GM21576 (cell line): ENCODE measurements at regions not wholly inside any gene's neighbourhood (a gene's known extent, or its start where the extent isn't known, plus 50 kb on each side); places are given as distances from the start of the nearest gene placed in this dataset.
"Not testable (repeated sequence)": the region's sequence is repeated elsewhere in the genome, so short reads cannot be mapped to it uniquely, and the experiment has no call there.

Experiments
- ATAC-seq: cut with Tn5 transposase; IDR thresholded peaks from one replicate; pipeline ENCODE4 v1.9.1; 2021; ENCODE audit warnings: mild to moderate bottlenecking, moderate library complexity; ENCODE audit not compliant: unreplicated experiment

GRCh38 chr2:153622285-153622684, 143.7 kb upstream of the RPRM start:
- no peak for ATAC-seq

DNA sequence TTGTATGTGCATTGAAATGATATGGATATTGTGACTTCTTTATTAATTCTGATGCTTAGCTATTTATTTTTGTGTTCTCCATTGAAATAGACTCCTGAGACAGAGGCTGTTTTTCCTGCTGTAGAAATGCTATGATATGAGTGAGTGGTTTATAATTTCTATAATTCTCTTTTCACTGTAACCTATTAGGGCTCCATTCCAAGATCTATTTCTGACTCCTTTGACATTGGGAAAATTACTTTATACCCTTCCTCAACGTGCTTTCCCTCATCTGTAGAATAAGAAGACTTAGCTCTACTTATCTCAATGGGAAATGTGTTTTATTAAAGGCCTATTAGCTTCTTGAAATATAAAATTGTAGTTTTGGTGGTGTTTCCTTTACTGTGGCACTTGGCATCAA, 144.5 kb upstream of the RPRM start:
- no peak for ATAC-seq

- no peak for ATAC-seq
Observed at GRCh38 chr2:153626676-153627075, 148.1 kb upstream of the RPRM start.

DNA sequence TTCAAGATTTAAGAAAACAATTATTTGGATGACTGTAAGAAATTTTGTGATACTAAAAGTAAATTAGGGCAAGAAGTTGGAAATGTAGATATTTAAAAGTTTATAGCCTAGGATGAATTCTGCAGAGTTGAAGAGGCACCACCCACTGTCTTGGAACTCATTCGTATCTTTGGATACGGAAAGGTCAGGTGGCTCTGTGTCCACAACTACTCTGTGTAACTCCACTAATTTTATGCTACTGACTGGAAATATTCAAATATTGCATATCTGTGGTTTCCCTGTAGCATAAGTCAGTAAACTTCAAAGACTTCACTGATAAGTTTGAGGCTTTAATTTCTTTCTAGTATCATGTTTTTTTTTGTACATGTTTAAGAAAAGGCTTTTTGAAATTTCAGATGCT, 156.9 kb upstream of the RPRM start:
- ATAC-seq, result no peak

DNA sequence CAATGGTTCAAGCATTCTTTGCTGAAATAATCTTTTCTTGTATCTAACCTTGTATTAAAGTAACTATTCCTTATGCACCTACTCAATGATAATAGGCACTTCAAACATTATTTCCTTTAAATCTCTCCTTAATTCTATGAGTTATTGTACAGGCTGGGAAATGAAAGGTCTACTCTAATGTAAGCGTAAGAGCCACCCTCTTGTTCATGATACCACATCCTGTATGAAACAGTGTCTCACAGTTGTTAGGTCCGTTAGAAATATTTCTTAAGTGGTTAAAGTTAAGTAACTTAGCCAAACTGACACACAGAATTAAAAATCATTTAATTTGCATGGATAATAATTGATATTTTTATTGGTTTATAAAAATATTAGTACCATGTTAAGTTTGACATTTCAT, 162.5 kb upstream of the RPRM start:
- ATAC-seq, result no peak

DNA sequence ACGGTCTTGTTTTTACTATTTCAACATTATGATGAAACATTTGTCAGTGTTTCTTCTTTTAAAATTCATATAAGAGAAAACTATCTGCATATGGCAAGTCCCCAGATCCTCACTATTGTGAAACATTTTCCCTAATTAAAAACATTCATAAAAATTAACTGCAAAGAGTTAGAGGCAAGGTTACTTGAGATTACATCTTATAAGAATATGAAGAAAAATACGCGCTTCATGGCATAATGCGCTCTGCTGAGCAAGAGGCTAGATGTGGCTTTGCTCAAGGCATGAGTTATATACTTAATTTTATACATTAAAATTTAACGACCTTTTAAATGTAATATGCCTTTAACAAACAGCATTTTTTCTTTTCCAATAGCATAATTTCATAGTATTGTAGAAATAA, 166.4 kb upstream of the RPRM start:
- ATAC-seq, result no peak

- ATAC-seq, result no peak
Observed at GRCh38 chr2:153645599-153645998, 167.0 kb upstream of the RPRM start.

DNA sequence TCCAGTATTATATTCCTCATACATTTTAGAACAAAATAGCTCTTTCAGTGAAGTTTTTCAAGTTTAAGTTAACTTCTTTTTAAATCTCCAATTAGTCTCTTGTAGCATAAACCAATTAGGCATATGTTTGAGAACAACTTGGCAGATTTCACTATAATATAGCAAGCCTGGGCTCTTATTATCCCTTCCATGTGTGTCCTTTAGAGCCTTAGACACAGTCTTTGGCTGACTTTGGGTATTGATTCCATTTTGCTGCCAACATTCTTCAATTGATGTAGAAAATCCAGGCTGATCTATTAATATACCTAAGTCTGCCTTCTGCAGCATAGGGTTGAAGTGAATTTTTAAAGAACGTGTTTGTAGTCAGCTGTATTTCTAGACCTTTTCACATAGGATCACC, 179.1 kb upstream of the RPRM start:
- ATAC-seq, result no peak

DNA sequence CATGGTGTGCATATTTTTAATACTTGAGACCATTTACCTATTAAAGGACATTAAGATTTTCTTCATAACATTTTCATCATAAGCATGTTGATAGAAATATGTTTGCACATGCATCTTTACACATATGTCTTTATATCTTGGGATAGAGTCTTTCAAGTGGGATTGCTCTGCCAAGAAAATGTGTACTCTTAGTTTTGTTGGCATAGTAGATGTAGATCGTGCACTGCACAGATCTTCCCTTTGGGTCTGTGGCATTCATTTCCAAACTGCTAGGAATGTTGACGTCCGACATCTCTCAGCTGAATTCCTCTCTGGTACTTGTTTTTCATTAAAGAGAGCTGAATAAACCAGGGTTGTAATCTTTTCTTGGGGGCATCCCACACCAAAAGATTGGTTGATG, 183.2 kb upstream of the RPRM start:
- ATAC-seq, result no peak

- ATAC-seq, result no peak
Observed at GRCh38 chr2:153663371-153663770, 184.8 kb upstream of the RPRM start.

DNA sequence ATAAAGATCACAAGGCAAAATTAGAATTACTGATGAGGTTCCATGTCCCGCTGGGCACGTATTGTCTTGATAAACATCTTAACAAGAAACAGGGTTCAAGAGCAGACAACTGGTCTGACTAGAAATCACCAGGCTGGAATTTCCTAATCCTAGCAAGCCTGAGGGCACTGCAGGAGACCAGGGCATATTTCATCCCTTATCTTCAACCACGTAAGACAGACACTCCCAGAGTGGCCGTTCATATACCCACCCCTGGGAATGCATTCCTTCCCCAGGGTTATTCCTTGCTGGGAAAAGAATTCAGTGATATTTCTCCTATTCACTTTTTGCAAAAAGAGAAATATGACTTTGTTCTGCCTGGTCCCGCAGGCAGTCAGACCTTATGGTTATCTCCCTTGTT, 185.4 kb upstream of the RPRM start:
- not testable (repeated sequence) for ATAC-seq

DNA sequence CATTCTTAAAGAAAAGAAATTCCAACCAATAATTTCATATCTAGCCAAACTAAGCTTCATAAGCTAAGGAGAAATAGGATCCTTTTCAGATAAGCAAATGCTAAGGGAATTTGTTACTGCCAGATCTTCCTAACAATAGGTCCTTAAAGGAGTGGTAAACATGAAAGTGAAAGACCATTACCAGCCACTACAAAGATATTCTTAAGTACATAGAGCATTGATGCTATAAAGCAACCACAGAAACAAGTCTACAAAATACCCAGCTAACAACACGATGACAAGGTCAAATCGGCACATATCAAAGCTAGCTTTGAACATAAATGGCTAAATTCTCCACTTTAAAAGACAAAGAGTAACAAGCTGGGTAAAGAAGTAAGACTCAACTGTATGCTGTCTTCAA, 188.9 kb upstream of the RPRM start:
- no peak for ATAC-seq

- no peak for ATAC-seq
Observed at GRCh38 chr2:153668923-153669322, 190.4 kb upstream of the RPRM start.

- no peak for ATAC-seq
Observed at GRCh38 chr2:153710128-153710527, 161.6 kb upstream of the GALNT13 start.

GRCh38 chr2:153715218-153715850, 156.4 kb upstream of the GALNT13 start:
- no peak for ATAC-seq

GRCh38 chr2:153717060-153717459, 154.7 kb upstream of the GALNT13 start:
- no peak for ATAC-seq

DNA sequence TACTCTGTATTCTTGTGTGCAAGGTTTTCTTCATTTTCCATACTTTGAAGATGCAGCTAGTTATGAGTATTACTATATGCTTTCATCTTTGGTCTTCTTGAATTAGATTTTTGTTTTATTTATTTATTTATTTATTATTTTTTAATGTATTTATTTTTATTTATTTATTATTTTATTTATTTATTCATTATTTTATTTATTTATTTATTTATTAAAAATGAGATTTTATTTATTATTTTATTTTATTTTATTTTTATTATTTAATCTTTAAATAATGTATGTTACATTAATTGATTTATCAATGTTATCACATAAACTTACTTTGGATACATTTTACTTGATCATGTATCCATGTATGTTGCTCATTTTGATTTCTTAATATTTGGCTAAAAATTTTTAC, 132.3 kb upstream of the GALNT13 start:
- no peak for ATAC-seq

- ATAC-seq, result no peak
Observed at GRCh38 chr2:153761936-153762335, 109.8 kb upstream of the GALNT13 start.

GRCh38 chr2:153766415-153766814, 105.3 kb upstream of the GALNT13 start:
- no peak for ATAC-seq

- ATAC-seq, result no peak
Observed at GRCh38 chr2:153770359-153770991, 101.2 kb upstream of the GALNT13 start.

- ATAC-seq, result no peak
Observed at GRCh38 chr2:153780241-153780640, 91.5 kb upstream of the GALNT13 start.

DNA sequence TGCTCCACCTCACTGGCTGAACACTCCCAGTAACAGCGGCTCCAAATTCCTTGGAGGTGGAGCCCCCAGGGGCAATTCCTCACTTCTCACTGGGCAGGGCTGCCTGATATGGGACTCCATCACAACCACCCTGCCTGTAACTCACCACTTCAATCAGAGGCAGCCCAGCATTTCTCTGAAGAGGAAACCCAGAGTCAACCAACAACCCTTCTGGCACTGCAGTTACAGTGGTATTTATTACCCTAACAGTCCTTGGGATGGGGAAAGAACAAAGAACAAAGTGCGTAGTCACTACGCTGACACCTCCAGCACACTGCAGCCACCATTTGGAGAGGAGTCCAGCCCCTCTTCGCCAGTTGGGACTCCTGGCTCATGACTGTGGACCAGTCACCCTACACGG, 85.7 kb upstream of the GALNT13 start:
- no peak for ATAC-seq

DNA sequence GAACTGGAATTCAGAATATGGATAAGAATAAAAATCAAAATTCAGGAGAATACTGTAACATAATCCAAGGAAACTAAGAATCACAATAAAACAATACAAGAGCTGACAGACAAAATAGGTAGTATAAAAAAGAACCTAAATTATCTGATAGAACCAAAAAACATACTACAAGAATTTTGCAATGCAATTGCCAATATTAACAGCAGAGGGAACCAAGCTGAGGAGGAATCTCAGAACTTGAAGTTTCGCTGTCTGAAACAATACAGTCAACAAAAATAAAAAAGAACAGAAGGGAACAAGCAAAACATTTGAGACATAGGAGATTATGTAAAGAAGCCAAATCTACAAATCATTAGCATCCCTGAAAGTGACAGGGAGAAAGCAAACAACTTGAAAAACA, 84.1 kb upstream of the GALNT13 start:
- ATAC-seq, result no peak
